Lung (tissue), 11 donors: ENCODE measurements at regions not wholly inside any gene's neighbourhood (a gene's known extent, or its start where the extent isn't known, plus 50 kb on each side); places are given as distances from the start of the nearest gene placed in this dataset.

Experiments
- ATAC-seq: fragments of 200-7000 bp; cut with Tn5 transposase; one replicate; pipeline ENCODE4 v1.9.1; 2020; ENCODE audit warnings: moderate number of reproducible peaks; ENCODE audit not compliant: insufficient read depth, low FRiP score
- DNase-seq, 3 donors: peaks; one replicate each; pipeline ENCODE4 v3.0.0-alpha.2; 2013 to 2017
- H3K27ac ChIP-seq, 2 donors: one replicate each; pipeline ENCODE4 v1.5.1; 2013; ENCODE audit warnings: mild to moderate bottlenecking in 2 of 2, moderate library complexity in 2 of 2, control low read depth in 1 of 2, inconsistent platforms in 1 of 2, low read depth in 1 of 2, low read length in 1 of 2
- H3K27me3 ChIP-seq, 3 donors: one replicate each; pipeline ENCODE4 v1.5.1; 2013; ENCODE audit warnings: low read length in 2 of 3; ENCODE audit not compliant: control insufficient read depth in 3 of 3, insufficient read depth in 3 of 3
- H3K36me3 ChIP-seq, 4 donors: one replicate each; pipeline ENCODE4 v1.5.1; 2013; ENCODE audit warnings: low read length in 4 of 4, mild to moderate bottlenecking in 1 of 4, moderate library complexity in 1 of 4; ENCODE audit not compliant: control insufficient read depth in 4 of 4, insufficient read depth in 4 of 4
- H3K4me1 ChIP-seq, 5 donors: one replicate each; pipeline ENCODE4 v1.5.1; 2013; ENCODE audit warnings: low read length in 5 of 5, mild to moderate bottlenecking in 2 of 5, moderate library complexity in 1 of 5; ENCODE audit not compliant: control insufficient read depth in 5 of 5, insufficient read depth in 5 of 5
- H3K4me3 ChIP-seq: one replicate; pipeline ENCODE4 v1.5.1; 2013; ENCODE audit warnings: mild to moderate bottlenecking, control low read depth, moderate library complexity
- H3K9ac ChIP-seq, 2 donors: one replicate each; pipeline ENCODE4 v1.5.1; 2013; ENCODE audit warnings: low read length in 2 of 2, control low read depth in 1 of 2; ENCODE audit not compliant: insufficient read depth in 1 of 2
- H3K9me3 ChIP-seq, 4 donors: one replicate each; pipeline ENCODE4 v1.5.1; 2013; ENCODE audit warnings: low read length in 3 of 4, mild to moderate bottlenecking in 1 of 4, moderate library complexity in 1 of 4; ENCODE audit not compliant: control insufficient read depth in 4 of 4, insufficient read depth in 3 of 4
- WGBS, 2 donors: extraction: QIAGEN DNeasy Blood & Tissue Kit; methylation state at CpG; one replicate each; pipeline ENCODE4 v1.1.7; 2013; 5-methylcytosine and 5-hydroxymethylcytosine counted together
- TF ChIP-seq, protein P1 (sequence below): IDR thresholded peaks from 2 replicates; pipeline ENCODE4 v1.5.1; 2012; ENCODE audit warnings: mild to moderate bottlenecking; ENCODE audit errors: control extremely low read depth, extremely low read depth
- donor health status: control.
- donor health status: control.
- donor health status: Bipolar disorder and iron deficiency.
- donor health status: healthy.
- donor health status: DM: yes; HTN: yes; CAD: no.

DNA sequence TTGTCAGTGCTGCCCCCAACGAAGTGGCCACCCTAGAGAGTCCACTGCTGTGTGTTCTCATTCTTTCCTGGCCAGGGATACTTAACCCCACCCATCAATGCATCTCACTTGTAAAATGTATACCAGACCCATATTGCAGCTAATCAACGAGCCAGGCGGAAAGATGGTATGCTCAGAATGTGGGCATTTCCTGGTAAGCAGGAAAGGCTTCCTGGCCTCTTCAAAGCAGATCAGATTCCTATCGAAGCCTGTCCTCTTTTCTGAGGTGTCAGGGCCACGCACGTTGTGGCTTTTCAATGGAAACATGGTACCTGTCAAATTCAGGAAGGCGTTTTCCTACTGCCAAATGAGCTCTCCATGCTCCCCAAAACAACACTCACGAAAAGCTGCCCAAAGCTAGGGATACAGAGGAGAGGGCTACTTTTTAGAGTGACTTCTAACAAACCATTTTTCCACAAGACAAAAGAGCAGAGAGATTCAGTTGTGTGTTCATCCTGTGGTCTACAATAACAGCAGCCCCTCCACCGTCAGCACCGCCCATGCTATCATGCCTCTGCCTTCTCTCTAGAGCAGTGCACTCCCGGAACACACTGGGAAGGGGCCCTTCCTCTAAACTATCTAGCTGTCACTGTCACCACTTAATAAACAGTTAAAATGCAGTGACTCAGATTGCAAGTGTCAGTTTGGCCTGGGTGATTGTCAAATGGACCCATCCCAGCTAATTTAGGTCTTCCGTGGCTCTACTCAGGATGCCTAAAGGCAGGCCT is 535.1 kb downstream of the RNF144A start:
- H3K36me3 ChIP-seq: no peaks in the 10 kb centered on the region
- DNase-seq (no peak), ATAC-seq (no peak)
- no peaks in the 10 kb centered on the region for H3K27me3 ChIP-seq
- no peak overlapping the region for H3K9ac ChIP-seq
- TF ChIP-seq, protein P1, sequence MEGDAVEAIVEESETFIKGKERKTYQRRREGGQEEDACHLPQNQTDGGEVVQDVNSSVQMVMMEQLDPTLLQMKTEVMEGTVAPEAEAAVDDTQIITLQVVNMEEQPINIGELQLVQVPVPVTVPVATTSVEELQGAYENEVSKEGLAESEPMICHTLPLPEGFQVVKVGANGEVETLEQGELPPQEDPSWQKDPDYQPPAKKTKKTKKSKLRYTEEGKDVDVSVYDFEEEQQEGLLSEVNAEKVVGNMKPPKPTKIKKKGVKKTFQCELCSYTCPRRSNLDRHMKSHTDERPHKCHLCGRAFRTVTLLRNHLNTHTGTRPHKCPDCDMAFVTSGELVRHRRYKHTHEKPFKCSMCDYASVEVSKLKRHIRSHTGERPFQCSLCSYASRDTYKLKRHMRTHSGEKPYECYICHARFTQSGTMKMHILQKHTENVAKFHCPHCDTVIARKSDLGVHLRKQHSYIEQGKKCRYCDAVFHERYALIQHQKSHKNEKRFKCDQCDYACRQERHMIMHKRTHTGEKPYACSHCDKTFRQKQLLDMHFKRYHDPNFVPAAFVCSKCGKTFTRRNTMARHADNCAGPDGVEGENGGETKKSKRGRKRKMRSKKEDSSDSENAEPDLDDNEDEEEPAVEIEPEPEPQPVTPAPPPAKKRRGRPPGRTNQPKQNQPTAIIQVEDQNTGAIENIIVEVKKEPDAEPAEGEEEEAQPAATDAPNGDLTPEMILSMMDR: no peak
- H3K27ac ChIP-seq: no peak overlapping the region
- peaks cover 0 to 8% (median 0%) of the 10 kb centered on the region in 5 donors for H3K4me1 ChIP-seq
- H3K9me3 ChIP-seq: no peaks in the 10 kb centered on the region
- 64 to 78% methylated on average over 12 of the region's 12 CpGs for WGBS, 2 donors
- H3K4me3 ChIP-seq: no peak overlapping the region

DNA sequence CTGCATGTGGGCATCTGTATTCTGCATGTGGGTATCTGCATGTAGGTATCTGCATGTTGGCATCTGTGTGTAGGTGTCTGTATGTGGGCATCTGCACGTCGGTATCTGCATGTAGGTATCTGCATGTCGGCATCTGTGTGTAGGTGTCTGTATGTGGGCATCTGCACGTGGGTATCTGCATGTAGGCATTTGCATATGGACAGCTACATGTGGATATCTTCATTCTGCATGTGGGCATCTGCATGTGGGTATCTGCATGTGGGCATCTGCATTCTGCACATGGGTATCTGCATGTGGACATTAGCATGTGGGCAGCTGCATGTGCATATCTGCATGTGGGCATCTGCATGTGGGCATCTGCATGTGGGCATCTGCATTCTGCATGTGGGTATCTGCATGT is 537.4 kb downstream of the RNF144A start:
- H3K4me1 ChIP-seq: peaks cover 0 to 8% (median 0%) of the 10 kb centered on the region in 5 donors
- H3K4me3 ChIP-seq: no peak overlapping the region
- no peak overlapping the region for H3K27ac ChIP-seq
- no peak overlapping the region for H3K9ac ChIP-seq
- 87 to 92% methylated on average over 4 of the region's 4 CpGs for WGBS, 2 donors
- no peak for ATAC-seq
- no peaks in the 10 kb centered on the region for H3K9me3 ChIP-seq
- DNase-seq: no peak
- TF ChIP-seq, protein P1: no peak
- no peaks in the 10 kb centered on the region for H3K36me3 ChIP-seq
- H3K27me3 ChIP-seq: no peaks in the 10 kb centered on the region

DNA sequence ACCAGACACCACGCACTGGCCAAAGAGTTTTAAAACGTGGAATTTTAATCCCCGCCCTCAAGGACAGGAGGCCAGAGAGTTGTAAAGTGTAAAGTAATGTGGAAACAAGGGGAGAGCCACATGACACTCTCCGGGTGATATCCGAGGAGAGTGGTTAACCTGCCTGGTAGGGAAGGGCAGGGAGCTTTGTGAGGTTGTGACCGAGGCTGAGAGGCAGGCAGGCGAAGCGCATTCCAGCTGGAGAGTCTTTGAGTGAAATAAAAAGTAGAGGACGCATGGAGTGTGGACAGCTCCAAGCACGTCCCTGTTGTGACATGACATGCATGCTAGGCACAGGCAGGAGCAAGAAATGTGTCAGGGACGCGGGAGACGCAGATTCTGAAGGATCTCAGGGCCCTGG is 539.5 kb downstream of the RNF144A start:
- H3K27me3 ChIP-seq: no peaks in the 10 kb centered on the region
- no peak for ATAC-seq
- TF ChIP-seq, protein P1: no peak
- 54 to 73% methylated on average over 13 of the region's 13 CpGs for WGBS, 2 donors
- peaks cover 0 to 8% (median 0%) of the 10 kb centered on the region in 5 donors for H3K4me1 ChIP-seq
- DNase-seq: peak; percentile 22 to 44 (median 23)
- no peaks in the 10 kb centered on the region for H3K36me3 ChIP-seq
- H3K9ac ChIP-seq: no peak overlapping the region
- H3K9me3 ChIP-seq: no peaks in the 10 kb centered on the region
- H3K4me3 ChIP-seq: no peak overlapping the region
- H3K27ac ChIP-seq: no peak overlapping the region
